ENCODE measurements at regions not wholly inside any gene's neighbourhood (a gene's known extent, or its start where the extent isn't known, plus 50 kb on each side); places are given as distances from the start of the nearest gene placed in this dataset.
"Not testable (repeated sequence)": the region's sequence is repeated elsewhere in the genome, so short reads cannot be mapped to it uniquely, and the experiment has no call there.

DNA sequence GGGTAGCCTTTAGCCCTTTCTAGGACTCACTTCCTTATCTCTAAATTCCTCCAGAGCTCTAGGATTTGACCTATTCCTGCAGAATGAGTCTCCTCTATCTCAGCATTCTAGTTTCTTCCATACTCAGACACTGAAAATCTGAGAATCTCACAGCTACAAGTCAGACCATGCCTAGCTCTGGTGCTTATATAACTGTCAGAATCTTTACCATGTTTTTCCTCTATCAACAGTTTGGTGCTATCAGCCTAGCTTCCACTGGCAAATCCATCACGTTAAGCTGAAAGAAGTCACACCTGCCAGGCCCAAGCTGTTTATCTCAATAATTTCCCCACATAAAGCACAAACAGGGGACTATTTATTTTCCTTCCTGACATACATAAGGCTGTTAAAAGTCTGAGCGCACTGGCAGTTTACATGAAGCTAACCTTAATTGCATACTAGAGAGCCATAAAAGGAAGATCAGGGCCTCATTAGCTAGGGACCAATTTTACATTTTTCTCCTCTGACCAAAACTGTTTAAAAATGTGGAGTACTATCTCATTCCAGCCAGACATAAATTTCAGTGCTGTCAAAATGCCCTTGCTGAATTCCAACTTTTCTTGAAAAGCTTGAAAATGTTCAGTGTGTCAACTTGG, 270.5 kb downstream of the C12orf75 start:
- H3K4me3 ChIP-seq (ENCODE audit: insufficient read depth, low read length, poor library complexity, severe bottlenecking): no peak overlapping the region
- no peaks in the 10 kb centered on the region for H3K36me3 ChIP-seq (ENCODE audit: low read length)
- H3K9ac ChIP-seq (ENCODE audit: low read length): no peak overlapping the region
- no peak overlapping the region for H2AFZ ChIP-seq (ENCODE audit: low read depth, low read length, severe bottlenecking)
- no peak for TF ChIP-seq EZH2phosphoT487 (conservative IDR thresholded peaks at IDR 0.05; ENCODE audit: low read length)
- TF ChIP-seq, protein P1, sequence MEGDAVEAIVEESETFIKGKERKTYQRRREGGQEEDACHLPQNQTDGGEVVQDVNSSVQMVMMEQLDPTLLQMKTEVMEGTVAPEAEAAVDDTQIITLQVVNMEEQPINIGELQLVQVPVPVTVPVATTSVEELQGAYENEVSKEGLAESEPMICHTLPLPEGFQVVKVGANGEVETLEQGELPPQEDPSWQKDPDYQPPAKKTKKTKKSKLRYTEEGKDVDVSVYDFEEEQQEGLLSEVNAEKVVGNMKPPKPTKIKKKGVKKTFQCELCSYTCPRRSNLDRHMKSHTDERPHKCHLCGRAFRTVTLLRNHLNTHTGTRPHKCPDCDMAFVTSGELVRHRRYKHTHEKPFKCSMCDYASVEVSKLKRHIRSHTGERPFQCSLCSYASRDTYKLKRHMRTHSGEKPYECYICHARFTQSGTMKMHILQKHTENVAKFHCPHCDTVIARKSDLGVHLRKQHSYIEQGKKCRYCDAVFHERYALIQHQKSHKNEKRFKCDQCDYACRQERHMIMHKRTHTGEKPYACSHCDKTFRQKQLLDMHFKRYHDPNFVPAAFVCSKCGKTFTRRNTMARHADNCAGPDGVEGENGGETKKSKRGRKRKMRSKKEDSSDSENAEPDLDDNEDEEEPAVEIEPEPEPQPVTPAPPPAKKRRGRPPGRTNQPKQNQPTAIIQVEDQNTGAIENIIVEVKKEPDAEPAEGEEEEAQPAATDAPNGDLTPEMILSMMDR (IDR thresholded peaks at IDR 0.05; ENCODE audit: insufficient read depth, low read length, poor library complexity, severe bottlenecking): no peak
- no peaks in the 10 kb centered on the region for H3F3A ChIP-seq (ENCODE audit: insufficient read depth)
- H3K27ac ChIP-seq (ENCODE audit: low read depth, low read length): no peak overlapping the region
- no peak overlapping the region for H3K4me2 ChIP-seq (ENCODE audit: low read depth, low read length, poor library complexity, severe bottlenecking)
- no peaks in the 10 kb centered on the region for H3K79me2 ChIP-seq (ENCODE audit: insufficient read depth, low read length)
- no peaks in the 10 kb centered on the region for H3K27me3 ChIP-seq (ENCODE audit: low read length)
- H4K20me1 ChIP-seq (ENCODE audit: low read depth, low read length): no peaks in the 10 kb centered on the region
- H3K9me3 ChIP-seq (ENCODE audit: insufficient read depth, low read length): no peaks in the 10 kb centered on the region
- H3K9me2 ChIP-seq (replicated peaks; ENCODE audit: insufficient read depth, low read length): no peaks in the 10 kb centered on the region

DNA sequence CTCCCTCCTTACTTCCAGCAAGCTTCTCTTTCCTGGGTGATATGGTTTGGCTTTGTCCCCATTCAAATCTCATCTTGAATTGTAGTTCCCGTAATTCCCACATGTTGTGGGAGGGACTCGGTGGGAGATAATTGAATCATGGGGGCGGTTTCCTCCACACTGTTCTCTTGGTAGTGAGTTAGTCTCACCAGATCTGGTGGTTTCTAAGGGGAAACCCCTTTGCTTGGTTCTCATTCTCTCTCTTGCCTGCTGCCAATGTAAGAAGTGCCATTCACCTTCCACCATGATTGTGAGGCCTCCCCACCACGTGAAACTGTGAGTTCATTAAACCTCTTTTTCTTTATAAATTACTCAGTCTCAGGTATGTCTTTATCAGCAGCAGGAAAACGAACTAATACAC, 271.8 kb downstream of the C12orf75 start:
- not testable (repeated sequence) for H2AFZ ChIP-seq (ENCODE audit: low read depth, low read length, severe bottlenecking)

DNA sequence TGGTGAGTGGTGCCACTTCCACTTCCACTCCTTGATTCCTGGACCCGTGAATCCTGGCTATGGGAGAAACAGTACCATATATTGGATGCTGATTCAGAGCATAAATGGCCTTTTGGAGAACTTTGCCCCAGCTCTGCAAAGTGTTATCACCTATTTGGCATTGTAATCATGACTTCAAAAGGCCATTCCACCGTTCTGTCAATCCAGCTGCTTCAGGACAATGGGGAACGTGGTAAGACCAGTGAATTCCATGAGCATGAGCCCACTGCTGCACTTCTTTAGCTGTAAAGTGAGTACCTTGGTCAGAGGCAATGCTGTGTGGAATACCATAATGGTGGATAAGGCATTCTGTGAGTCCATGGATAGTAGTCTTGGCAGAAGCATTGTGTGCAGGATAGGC, 273.8 kb downstream of the C12orf75 start:
- not testable (repeated sequence) for H3K36me3 ChIP-seq (ENCODE audit: low read length); H3K79me2 ChIP-seq (ENCODE audit: insufficient read depth, low read length); H2AFZ ChIP-seq (ENCODE audit: low read depth, low read length, severe bottlenecking); H3K27me3 ChIP-seq (ENCODE audit: low read length); H3K4me2 ChIP-seq (ENCODE audit: low read depth, low read length, poor library complexity, severe bottlenecking); H3K27ac ChIP-seq (ENCODE audit: low read depth, low read length); H3F3A ChIP-seq (ENCODE audit: insufficient read depth); H3K9me2 ChIP-seq (replicated peaks; ENCODE audit: insufficient read depth, low read length); H4K20me1 ChIP-seq (ENCODE audit: low read depth, low read length); H3K9ac ChIP-seq (ENCODE audit: low read length); H3K4me3 ChIP-seq (ENCODE audit: insufficient read depth, low read length, poor library complexity, severe bottlenecking); H3K9me3 ChIP-seq (ENCODE audit: insufficient read depth, low read length)

More for the DNA sequence above, 271.8 kb downstream of the C12orf75 start:
- H3K9me3 ChIP-seq (ENCODE audit: insufficient read depth, low read length); H3K79me2 ChIP-seq (ENCODE audit: insufficient read depth, low read length); H3K9ac ChIP-seq (ENCODE audit: low read length); H3F3A ChIP-seq (ENCODE audit: insufficient read depth); H3K4me2 ChIP-seq (ENCODE audit: low read depth, low read length, poor library complexity, severe bottlenecking); H3K9me2 ChIP-seq (replicated peaks; ENCODE audit: insufficient read depth, low read length); H4K20me1 ChIP-seq (ENCODE audit: low read depth, low read length); H3K36me3 ChIP-seq (ENCODE audit: low read length); H3K27me3 ChIP-seq (ENCODE audit: low read length); H3K4me3 ChIP-seq (ENCODE audit: insufficient read depth, low read length, poor library complexity, severe bottlenecking); H3K27ac ChIP-seq (ENCODE audit: low read depth, low read length): not testable (repeated sequence)

DNA sequence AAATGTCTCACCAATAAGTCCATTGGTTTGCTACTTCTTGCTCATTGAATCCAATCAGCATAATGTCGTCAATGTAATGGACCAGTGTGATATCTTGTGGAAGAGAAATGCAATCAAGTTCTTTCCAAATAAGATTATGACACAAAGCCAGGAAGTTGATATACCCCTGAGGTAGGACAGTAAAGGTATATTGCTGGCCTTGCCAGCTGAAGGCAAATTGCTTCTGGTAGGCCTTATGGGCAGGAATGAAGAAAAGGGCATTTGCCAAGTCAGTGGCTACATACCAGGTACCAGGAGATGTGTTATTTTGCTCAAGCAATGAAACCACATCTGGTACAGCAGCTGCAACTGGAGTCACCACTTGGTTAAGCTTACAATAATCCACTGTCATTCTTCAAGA, 276.1 kb downstream of the C12orf75 start:
- H3K36me3 ChIP-seq (ENCODE audit: low read length); H4K20me1 ChIP-seq (ENCODE audit: low read depth, low read length); H3K9ac ChIP-seq (ENCODE audit: low read length); H3K9me2 ChIP-seq (replicated peaks; ENCODE audit: insufficient read depth, low read length); H3K4me2 ChIP-seq (ENCODE audit: low read depth, low read length, poor library complexity, severe bottlenecking); H3K27me3 ChIP-seq (ENCODE audit: low read length); H3K4me3 ChIP-seq (ENCODE audit: insufficient read depth, low read length, poor library complexity, severe bottlenecking); H3K27ac ChIP-seq (ENCODE audit: low read depth, low read length); H3F3A ChIP-seq (ENCODE audit: insufficient read depth); H2AFZ ChIP-seq (ENCODE audit: low read depth, low read length, severe bottlenecking); H3K9me3 ChIP-seq (ENCODE audit: insufficient read depth, low read length); H3K79me2 ChIP-seq (ENCODE audit: insufficient read depth, low read length): not testable (repeated sequence)

DNA sequence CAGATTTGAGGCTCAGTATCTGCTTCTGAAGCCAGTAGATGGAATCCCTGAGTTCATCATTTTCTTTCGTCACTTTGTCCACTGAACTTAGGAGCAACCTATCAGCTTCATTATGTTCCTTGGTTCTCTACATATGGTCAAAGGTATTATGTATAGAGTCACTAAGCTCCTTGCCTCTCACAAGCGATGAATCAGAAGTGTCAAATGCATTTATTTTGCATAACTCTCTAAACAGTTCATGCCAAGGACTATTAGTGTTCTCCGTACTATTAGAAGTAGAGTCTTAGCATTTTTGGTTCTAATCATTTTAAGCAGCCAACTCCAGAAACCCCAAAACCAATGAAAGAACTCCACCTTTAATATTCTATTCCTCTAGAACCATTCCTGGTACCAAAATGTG, 278.5 kb downstream of the C12orf75 start:
- H2AFZ ChIP-seq (ENCODE audit: low read depth, low read length, severe bottlenecking); H3K79me2 ChIP-seq (ENCODE audit: insufficient read depth, low read length); H3K9ac ChIP-seq (ENCODE audit: low read length); H3K36me3 ChIP-seq (ENCODE audit: low read length); H3K27me3 ChIP-seq (ENCODE audit: low read length); H4K20me1 ChIP-seq (ENCODE audit: low read depth, low read length); H3F3A ChIP-seq (ENCODE audit: insufficient read depth); H3K9me2 ChIP-seq (replicated peaks; ENCODE audit: insufficient read depth, low read length); H3K27ac ChIP-seq (ENCODE audit: low read depth, low read length); H3K9me3 ChIP-seq (ENCODE audit: insufficient read depth, low read length); H3K4me2 ChIP-seq (ENCODE audit: low read depth, low read length, poor library complexity, severe bottlenecking); H3K4me3 ChIP-seq (ENCODE audit: insufficient read depth, low read length, poor library complexity, severe bottlenecking): not testable (repeated sequence)
